NCI-H82 treated with DMSO at 0.1 percent for 48 hours (cell line): ENCODE measurements at regions not wholly inside any gene's neighbourhood (a gene's known extent, or its start where the extent isn't known, plus 50 kb on each side); places are given as distances from the start of the nearest gene placed in this dataset.

Source experiments
- DNase-seq: peaks from one replicate; lab custom pipeline; 2025; ENCODE audit not compliant: unreplicated experiment; lab: John Stamatoyannopoulos, UW

DNA sequence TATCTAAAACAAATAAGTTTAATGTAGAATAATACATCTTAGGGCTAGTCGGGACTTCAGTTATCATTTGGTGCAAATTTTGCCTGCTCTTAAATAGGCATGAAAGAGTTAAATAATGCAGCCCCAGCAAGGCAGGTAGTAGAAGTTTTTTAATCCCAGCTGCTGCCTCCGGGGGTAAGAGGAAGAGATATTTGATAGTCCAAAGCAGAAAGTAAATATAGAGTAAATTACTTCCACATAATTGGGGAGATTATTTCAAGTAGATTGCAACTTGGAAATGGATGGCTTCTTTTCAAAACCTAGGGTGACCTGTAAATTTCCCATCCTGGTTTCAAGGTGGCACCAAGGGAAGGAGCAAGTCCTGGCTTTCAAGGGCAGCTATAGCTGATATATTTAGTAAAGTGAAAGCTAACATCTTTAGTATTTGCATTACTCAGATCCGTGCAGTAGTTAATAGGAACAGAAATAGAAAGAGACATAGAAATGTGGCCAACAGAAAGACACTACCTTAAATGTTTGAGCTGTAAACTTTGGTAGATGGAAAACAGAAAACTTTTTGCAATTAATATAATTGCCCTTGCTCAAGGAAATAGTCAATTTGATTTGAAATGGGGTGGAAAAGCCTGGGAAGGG is 109.1 kb downstream of the LMO4 start:
- no peak for DNase-seq

DNA sequence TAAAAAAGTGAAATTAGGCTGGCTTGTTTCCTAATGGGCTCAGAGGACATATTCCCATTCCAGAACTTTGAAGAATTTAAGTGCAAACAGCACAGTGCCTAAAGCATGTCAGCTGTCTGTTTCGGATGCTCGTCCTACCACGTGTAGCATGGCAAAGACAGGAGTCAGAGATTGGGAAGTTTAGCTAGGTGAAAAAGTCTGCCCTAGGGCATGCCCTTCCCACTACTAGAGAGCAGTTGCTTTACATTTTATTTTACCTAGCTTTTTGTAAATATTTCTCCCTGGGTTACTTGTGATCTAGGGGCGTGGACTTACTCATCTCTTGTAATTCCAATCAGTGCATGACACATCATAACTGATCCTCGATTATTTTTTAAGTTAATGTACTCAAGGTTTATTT is 111.1 kb downstream of the LMO4 start:
- no peak for DNase-seq

DNA sequence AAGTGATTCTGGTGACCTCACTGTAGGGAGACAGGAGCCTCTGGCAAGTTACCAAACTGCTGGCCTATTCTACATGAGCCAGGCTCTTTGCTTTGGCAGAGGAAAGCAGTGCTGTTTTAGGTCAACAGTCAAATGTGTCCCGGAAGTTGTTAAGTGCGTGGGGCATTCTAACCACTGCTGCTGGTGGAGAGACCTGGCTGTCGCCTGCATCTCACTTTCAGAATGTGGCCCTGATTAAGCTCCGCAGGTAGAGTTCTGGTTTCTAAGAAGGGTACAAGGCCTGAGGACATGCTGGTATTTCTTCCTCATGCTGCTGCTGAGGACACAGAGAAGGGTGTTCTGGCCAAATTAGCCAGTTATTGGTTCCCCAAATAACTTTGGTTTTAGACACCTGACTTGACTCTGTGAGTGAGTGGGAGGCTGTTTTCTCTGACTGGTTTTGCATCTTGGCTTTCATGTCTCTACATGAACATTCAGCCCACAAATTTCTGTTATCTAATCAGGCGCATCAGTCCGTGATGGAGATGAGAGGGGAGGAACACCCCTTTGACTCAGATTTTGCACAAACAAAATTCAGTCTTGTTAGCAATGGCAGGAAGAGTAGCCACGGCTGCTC is 120.8 kb downstream of the LMO4 start:
- no peak for DNase-seq

GRCh38 chr1:87450136-87450535 is 121.5 kb downstream of the LMO4 start:
- no peak for DNase-seq

- no peak for DNase-seq
These were observed 122.0 kb downstream of the LMO4 start for GRCh38 chr1:87450615-87451209.

GRCh38 chr1:87451229-87451920 is 122.7 kb downstream of the LMO4 start:
- no peak for DNase-seq

DNA sequence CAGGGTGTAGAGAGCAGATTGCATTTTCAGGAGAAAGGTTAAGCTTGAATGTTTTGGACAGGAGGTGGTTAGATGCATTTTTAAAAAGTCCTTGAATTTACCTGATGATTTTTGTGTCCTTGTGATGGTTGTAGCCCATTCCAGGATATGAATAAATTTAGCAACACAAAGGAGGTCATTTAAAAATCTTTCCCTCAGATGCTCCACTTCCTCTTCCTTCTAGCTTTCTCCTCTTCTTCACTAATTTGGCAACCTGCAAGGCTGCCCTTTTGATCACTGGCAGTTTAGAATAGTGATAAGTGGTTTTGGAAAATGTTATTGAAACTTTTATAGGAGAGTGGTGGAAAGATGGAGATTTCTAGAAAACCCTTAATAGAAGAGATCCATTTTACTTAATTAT is 124.0 kb downstream of the LMO4 start:
- no peak for DNase-seq

DNA sequence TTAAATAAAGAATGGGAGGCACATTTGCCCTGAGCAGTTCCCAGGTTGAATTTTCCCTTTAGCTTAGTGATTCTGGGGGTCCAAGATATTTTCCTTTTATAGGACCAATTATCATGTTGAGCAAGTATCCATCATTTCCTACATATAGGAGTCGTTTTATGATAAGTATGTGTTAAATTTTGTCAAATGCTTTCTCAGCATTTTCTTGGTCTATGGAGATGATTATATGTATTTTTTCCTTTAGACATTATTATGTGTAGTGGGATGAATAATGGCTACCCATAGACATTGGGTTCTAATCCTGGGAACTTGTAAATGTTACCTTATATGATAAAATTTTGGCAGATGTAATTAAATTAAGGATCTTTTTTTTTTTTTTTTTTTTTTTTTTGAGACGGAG is 128.7 kb downstream of the LMO4 start:
- no peak for DNase-seq

DNA sequence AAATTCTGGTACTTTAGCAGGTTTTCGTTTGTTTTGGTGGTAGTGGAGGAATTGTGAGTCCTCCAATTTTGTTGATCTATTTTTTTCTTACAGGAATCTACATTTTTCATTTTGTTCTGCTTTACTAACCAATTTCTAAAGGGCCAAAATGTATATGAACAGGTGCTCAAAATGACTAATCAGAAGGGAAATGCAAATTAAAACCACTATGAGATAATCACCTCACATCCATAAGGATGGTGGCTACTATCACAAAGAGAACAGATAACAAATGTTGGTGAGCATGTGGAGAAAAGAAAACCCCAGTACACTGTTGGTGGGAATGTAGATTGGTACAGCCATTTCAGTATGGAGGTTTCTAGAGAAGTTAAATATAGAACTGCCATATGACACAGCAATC is 134.2 kb downstream of the LMO4 start:
- no peak for DNase-seq

- no peak for DNase-seq
These were observed 135.4 kb downstream of the LMO4 start for GRCh38 chr1:87464022-87464490.

DNA sequence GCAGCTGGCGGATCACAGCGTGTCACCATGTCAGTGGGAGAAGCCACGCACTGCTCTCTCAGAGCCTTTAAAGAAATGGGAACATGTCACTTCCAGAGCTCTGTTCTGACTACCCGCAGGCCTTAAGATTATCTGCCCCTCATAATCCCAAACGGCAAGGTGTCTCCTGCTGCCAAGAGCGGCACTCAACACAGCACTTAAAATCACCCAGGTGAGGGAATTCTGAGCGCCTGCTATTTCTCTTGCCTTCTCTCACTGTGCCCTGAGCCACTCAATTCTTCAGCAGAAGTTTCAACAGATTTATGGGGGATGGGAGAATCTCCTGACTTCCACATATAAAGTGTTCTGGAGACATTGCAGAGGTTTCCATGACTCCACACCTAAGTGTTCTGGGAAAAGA is 137.9 kb downstream of the LMO4 start:
- DNase-seq, result no peak

GRCh38 chr1:87472716-87473115 is 144.0 kb downstream of the LMO4 start:
- DNase-seq, result no peak

- DNase-seq, result no peak
These were observed 144.6 kb downstream of the LMO4 start for GRCh38 chr1:87473203-87473661.

DNA sequence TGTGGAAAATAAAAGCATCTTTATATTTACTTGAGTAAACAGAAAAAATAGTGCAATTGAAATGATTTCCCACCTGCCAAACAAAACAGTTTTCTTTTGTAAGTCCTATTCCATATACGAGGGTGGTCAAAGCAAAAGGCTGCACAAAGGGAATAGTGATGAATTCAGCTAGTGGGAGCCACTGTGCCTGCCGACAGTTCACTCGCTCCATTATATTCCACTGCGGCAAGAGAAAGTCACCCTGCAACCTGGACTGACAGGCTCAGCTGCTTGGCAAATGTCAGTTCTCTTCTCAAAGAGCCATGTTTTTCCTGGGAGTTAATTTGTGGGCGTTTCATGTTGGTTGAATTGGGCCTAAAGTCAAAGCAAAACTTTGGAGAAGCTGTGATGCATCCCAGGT is 145.4 kb downstream of the LMO4 start:
- DNase-seq, result no peak

DNA sequence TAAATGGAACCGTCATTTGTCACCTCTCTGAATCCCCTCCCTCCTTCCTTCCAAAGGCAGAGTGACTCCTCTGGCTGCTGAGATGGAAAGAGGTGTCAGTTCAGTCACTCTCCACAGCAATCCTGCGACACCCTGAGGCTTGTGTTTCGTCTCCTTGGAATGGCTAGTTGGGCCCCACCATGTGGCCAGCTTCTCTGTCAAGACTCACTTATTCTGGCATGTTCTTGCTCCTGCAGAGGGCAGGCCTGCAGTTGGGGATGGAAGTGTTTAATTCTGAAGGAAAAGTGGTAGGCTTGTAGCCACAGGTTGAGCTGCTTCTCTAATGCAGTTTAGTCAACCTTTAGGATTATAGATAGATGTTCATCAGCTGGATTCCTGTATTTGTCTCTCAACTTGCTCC is 149.6 kb downstream of the LMO4 start:
- no peak for DNase-seq

GRCh38 chr1:87495147-87495546 is 166.5 kb downstream of the LMO4 start:
- DNase-seq, result no peak

DNA sequence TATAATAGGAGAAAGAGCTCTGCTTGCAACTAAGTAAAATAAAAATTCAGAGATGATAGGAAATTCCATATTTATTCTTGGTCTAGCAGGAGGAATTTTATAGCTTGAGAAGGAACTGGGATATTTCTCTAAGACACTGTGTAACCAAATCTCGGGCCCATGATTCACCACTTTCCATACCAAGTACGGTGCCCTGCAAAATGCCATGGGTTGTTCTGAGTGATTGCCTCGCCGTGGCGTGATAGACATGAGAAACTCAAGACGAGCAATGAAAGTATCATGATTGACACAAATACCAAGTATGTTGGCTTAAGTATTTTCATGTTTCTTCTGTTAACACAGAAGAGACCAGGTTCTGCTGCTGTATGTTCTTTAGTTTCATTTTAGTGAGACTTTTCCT is 167.2 kb downstream of the LMO4 start:
- DNase-seq, result no peak

- DNase-seq, result no peak
These were observed 168.9 kb downstream of the LMO4 start for GRCh38 chr1:87497380-87498203.

DNA sequence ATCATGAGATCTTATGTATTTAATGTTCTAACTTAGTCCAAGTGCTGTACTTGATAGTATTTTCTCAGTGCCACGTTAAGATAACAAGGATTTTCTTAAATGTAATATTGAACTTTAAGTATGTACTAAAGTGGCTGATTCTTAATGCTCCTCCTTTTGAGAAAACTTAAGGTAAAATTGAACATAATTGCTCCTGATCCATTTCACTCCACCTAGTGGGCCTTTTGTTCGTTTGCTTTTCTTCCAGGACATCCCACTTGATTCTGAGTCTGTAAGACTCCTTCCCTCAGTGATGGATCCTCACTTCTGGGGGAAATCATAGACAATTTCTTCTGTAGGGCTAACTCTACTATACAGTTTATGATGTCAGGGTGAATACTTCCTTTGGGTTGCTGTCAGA is 173.1 kb downstream of the LMO4 start:
- no peak for DNase-seq

DNA sequence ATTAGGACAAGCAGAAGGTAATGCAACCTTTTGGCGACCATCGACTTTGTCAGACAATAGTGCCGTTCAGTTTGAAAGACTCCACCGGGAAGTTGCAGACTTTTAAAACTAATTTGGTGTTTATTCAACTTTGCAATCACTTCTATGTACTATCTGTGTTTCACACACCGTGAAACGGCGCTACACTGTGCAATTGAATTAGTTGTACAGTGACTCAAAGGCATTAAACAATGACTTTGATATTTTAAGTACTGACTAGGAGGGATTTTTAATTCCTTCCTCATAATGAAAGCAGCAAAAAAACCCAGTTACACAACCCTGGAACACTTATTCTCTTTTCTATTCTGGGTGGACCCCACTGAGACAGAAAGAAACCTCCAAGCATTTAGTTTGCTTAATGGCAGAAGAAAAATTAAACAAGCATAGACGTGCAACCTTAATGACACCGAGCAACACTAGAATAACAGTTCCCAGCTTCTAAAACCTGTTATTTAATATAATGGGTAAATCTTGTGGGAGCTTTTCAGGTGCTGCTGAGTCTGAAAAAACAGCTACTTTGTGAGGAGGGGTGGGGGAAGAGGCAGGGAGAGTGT is 176.8 kb downstream of the LMO4 start:
- DNase-seq, result no peak

- DNase-seq, result no peak
These were observed 177.5 kb downstream of the LMO4 start for GRCh38 chr1:87506147-87506546.
